Mammary epithelial cell (primary cell): ENCODE measurements at regions not wholly inside any gene's neighbourhood (a gene's known extent, or its start where the extent isn't known, plus 50 kb on each side); places are given as distances from the start of the nearest gene placed in this dataset.

Experiments
- EZH2 ChIP-seq: IDR thresholded peaks from 2 replicates; pipeline ENCODE4 v1.6.1; 2012; ENCODE audit warnings: low read length, inconsistent platforms, borderline replicate concordance
- TF ChIP-seq, protein P1 (sequence below), 2 donors: IDR thresholded peaks in 1 of 2; conservative IDR thresholded peaks in 1 of 2; 2 replicates each; pipeline ENCODE4 v1.5.1; 2011 to 2012; ENCODE audit warnings: inconsistent platforms in 2 of 2, low read length in 2 of 2, mild to moderate bottlenecking in 2 of 2, control low read depth in 1 of 2, low read depth in 1 of 2; ENCODE audit not compliant: insufficient read depth in 1 of 2; ENCODE audit errors: extremely low read depth in 1 of 2

GRCh38 chr12:25755971-25756260 is 202.6 kb upstream of the RASSF8 start:
- TF ChIP-seq, protein P1, sequence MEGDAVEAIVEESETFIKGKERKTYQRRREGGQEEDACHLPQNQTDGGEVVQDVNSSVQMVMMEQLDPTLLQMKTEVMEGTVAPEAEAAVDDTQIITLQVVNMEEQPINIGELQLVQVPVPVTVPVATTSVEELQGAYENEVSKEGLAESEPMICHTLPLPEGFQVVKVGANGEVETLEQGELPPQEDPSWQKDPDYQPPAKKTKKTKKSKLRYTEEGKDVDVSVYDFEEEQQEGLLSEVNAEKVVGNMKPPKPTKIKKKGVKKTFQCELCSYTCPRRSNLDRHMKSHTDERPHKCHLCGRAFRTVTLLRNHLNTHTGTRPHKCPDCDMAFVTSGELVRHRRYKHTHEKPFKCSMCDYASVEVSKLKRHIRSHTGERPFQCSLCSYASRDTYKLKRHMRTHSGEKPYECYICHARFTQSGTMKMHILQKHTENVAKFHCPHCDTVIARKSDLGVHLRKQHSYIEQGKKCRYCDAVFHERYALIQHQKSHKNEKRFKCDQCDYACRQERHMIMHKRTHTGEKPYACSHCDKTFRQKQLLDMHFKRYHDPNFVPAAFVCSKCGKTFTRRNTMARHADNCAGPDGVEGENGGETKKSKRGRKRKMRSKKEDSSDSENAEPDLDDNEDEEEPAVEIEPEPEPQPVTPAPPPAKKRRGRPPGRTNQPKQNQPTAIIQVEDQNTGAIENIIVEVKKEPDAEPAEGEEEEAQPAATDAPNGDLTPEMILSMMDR (conservative IDR thresholded peaks at IDR 0.05 in 1 of 2, IDR thresholded peaks at IDR 0.05 in 1 of 2; ENCODE audit: extremely low read depth in 1 of 2, insufficient read depth in 1 of 2, low read depth in 1 of 2, low read length in 2 of 2): no peak
- TF ChIP-seq EZH2: no peak
